Smooth muscle cell (in vitro differentiated cells): ENCODE measurements at regions not wholly inside any gene's neighbourhood (a gene's known extent, or its start where the extent isn't known, plus 50 kb on each side); places are given as distances from the start of the nearest gene placed in this dataset.
"Not testable (repeated sequence)": the region's sequence is repeated elsewhere in the genome, so short reads cannot be mapped to it uniquely, and the experiment has no call there.

ENCODE experiments used
- DNase-seq: peaks from one replicate; lab custom pipeline; 2025; ENCODE audit not compliant: unreplicated experiment; lab: John Stamatoyannopoulos, UW
- H2AFZ ChIP-seq: fragments of 200-600 bp; sonication (generic); 2 replicates; pipeline ENCODE4 v1.6.0; 2016; ENCODE audit warnings: antibody characterized with exemption, low read depth, mild to moderate bottlenecking
- H3F3A ChIP-seq: fragments of 200-600 bp; sonication (generic); 2 replicates; pipeline ENCODE4 v1.6.0; 2017; ENCODE audit warnings: antibody characterized with exemption, low read depth
- H3K27ac ChIP-seq: fragments of 200-600 bp; sonication (generic); 2 replicates; pipeline ENCODE4 v1.5.1; 2016; ENCODE audit warnings: low read depth, mild to moderate bottlenecking
- H3K27me3 ChIP-seq: fragments of 200-600 bp; sonication (generic); 2 replicates; pipeline ENCODE4 v1.6.1; 2016; ENCODE audit warnings: low read depth, mild to moderate bottlenecking
- H3K36me3 ChIP-seq: fragments of 200-600 bp; sonication (generic); 2 replicates; pipeline ENCODE4 v1.5.1; 2016; ENCODE audit warnings: low read depth
- H3K4me1 ChIP-seq: fragments of 200-600 bp; sonication (generic); 2 replicates; pipeline ENCODE4 v1.5.1; 2016; ENCODE audit warnings: low read depth
- H3K4me2 ChIP-seq: fragments of 200-600 bp; sonication (generic); 2 replicates; pipeline ENCODE4 v1.6.0; 2016; ENCODE audit warnings: mild to moderate bottlenecking
- H3K4me3 ChIP-seq: fragments of 200-600 bp; sonication (generic); 2 replicates; pipeline ENCODE4 v1.5.1; 2016; ENCODE audit warnings: mild to moderate bottlenecking
- H3K79me2 ChIP-seq: fragments of 200-600 bp; sonication (generic); 2 replicates; pipeline ENCODE4 v1.6.0; 2016; ENCODE audit warnings: low read depth, mild to moderate bottlenecking
- H3K9ac ChIP-seq: fragments of 200-600 bp; sonication (generic); 2 replicates; pipeline ENCODE4 v1.6.0; 2016; ENCODE audit warnings: low read depth
- H3K9me3 ChIP-seq: fragments of 200-600 bp; sonication (generic); replicated peaks from 2 replicates; pipeline ENCODE4 v1.5.1; 2016; ENCODE audit warnings: low read depth
- H4K20me1 ChIP-seq: fragments of 200-600 bp; sonication (generic); 2 replicates; pipeline ENCODE4 v1.6.0; 2016; ENCODE audit warnings: low read depth
- WGBS: methylation state at CpG from one replicate; pipeline ENCODE4 v1.1.7; 2016; ENCODE audit warnings: low lambda C conversion rate; 5-methylcytosine and 5-hydroxymethylcytosine counted together
- TF ChIP-seq, protein P1 (sequence below): fragments of 200-600 bp; sonication (generic); IDR thresholded peaks from 2 replicates; pipeline ENCODE4 v1.5.1; 2017; ENCODE audit warnings: borderline replicate concordance, mild to moderate bottlenecking, antibody characterized with exemption; ENCODE audit not compliant: insufficient read depth, poor library complexity, severe bottlenecking

DNA sequence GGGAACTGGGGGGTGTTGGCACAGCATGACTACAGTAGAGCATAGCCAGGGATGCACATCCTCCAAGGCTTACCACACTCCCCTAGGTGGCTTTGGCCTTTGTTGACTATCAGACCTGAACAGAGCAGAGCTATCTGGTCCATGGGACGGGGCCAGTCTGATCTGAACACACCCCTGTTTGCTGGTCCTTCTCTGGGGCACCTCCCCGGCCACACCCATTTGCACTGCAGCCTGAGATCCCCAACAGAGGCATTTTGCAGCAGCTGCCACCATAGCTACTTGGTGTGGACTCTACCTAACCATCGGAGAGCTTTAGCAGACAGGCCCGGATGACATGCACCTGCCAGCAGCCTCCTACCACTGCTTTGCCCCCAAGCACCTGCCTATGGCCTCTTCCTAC, 75.8 kb upstream of the NOX4 start:
- 87% methylated on average over 4 of the region's 4 CpGs for whole genome bisulfite sequencing
- Histone ChIP-seq H2AFZ (no peak overlapping the region), H3K9ac (no peak overlapping the region), H3K9me3 (no peaks in the 10 kb centered on the region), H3K4me1 (no peaks in the 10 kb centered on the region), H3K79me2 (no peaks in the 10 kb centered on the region), H3K4me2 (no peak overlapping the region), H3K27ac (no peak overlapping the region), H4K20me1 (no peaks in the 10 kb centered on the region), H3K4me3 (no peak overlapping the region), H3K36me3 (no peaks in the 10 kb centered on the region), H3K27me3 (no peaks in the 10 kb centered on the region), H3F3A (no peaks in the 10 kb centered on the region)
- DNase-seq: no peak
- TF ChIP-seq, protein P1, sequence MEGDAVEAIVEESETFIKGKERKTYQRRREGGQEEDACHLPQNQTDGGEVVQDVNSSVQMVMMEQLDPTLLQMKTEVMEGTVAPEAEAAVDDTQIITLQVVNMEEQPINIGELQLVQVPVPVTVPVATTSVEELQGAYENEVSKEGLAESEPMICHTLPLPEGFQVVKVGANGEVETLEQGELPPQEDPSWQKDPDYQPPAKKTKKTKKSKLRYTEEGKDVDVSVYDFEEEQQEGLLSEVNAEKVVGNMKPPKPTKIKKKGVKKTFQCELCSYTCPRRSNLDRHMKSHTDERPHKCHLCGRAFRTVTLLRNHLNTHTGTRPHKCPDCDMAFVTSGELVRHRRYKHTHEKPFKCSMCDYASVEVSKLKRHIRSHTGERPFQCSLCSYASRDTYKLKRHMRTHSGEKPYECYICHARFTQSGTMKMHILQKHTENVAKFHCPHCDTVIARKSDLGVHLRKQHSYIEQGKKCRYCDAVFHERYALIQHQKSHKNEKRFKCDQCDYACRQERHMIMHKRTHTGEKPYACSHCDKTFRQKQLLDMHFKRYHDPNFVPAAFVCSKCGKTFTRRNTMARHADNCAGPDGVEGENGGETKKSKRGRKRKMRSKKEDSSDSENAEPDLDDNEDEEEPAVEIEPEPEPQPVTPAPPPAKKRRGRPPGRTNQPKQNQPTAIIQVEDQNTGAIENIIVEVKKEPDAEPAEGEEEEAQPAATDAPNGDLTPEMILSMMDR: no peak

DNA sequence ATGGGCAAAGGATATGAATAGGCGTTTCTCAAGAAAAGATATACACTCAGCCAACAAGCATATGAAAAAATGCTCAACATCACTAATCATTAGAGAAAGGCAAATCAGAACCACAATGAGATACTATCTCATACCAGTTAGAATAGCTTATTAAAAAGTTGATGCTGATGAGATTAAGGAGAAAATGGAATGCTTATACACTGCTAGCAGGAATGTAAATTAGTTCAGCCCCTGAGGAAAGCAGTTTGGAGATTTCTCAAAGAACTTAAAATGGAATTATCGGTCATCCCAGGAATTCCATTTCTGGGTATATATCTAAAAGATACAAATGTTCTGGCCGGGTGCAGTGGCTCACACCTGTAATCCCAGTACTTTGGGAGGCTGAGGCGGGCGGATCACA, 78.2 kb upstream of the NOX4 start:
- H3K79me2 ChIP-seq, DNase-seq, H3K4me1 ChIP-seq, H3F3A ChIP-seq, H3K4me3 ChIP-seq, H3K36me3 ChIP-seq, H4K20me1 ChIP-seq, H3K9ac ChIP-seq, H3K9me3 ChIP-seq, H3K27ac ChIP-seq, H2AFZ ChIP-seq, H3K27me3 ChIP-seq, H3K4me2 ChIP-seq: not testable (repeated sequence)
- 84% methylated on average over 5 of the region's 5 CpGs for WGBS

DNA sequence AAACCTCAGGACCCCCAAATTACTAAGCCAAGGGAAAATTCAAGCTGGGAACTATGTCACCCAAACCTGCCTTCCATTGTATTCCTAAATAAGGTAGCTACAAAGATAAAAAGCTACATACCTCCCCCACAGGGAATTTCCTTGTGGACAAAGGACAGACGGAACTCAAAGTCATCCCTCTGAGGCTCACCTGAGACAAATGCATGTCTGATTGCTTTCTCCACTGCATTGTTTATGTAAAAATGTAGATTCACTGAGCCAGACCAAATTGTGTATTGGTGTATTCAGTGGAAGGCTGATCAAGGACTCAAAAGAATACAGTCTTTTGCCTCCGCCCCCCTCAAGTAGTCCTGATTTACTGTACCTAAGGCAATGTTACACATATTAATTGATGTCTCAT, 80.5 kb upstream of the NOX4 start:
- DNase-seq, H3K27me3 ChIP-seq: not testable (repeated sequence)
- 83% methylated on average over 2 of the region's 2 CpGs for WGBS

DNA sequence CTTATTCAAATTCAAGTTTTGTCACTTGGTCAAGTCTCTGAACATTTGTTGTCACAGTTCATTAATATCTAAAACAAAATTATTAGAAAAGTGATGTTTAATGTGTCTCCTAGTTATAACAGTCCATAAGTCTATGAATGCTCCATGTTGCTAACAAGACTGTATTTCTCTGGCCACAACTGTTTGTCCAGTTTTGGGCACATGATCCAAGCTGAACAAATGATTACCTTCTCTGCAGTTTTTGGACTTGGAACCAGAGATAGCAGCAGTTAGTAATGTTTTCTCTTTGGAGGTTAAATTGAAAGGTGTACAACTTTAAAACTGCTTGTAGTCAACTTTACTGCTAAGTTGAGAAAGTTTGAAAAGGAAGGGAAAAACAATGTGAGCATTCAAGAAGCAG, 84.7 kb upstream of the NOX4 start:
- not testable (repeated sequence) for H3K4me2 ChIP-seq, H3K27ac ChIP-seq, H3K9me3 ChIP-seq, H3K79me2 ChIP-seq, H3K27me3 ChIP-seq, H3K4me1 ChIP-seq, DNase-seq, H3K36me3 ChIP-seq, H2AFZ ChIP-seq, H3K4me3 ChIP-seq, H3K9ac ChIP-seq, H4K20me1 ChIP-seq, H3F3A ChIP-seq

More for the DNA sequence above, 80.5 kb upstream of the NOX4 start:
- H3K79me2 ChIP-seq, H4K20me1 ChIP-seq, H3K27ac ChIP-seq, H3K4me1 ChIP-seq, H2AFZ ChIP-seq, H3K4me3 ChIP-seq, H3K9ac ChIP-seq, H3K4me2 ChIP-seq, H3F3A ChIP-seq, H3K9me3 ChIP-seq, H3K36me3 ChIP-seq: not testable (repeated sequence)

DNA sequence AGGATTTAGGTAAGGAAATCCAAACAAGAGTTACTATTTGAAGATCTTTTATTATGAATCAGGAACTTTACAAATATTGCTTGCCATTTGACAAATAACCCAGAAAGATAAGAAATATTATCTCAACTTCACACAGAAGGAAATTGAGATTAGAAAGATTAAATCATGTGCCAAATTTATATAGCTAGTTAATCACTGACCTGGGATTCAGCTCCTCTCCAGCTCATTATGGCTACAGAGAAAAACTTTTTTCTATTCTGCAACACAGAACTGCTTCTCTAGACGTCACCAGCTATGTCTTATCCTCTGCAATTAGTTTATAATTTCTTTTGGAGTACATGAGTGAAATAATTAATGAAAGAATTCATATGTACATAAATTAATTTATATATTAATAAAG, 86.3 kb upstream of the NOX4 start:
- not testable (repeated sequence) for H3K27ac ChIP-seq, DNase-seq, H4K20me1 ChIP-seq, H3K4me3 ChIP-seq, H3K9me3 ChIP-seq, H3K79me2 ChIP-seq, H3K9ac ChIP-seq, H3K36me3 ChIP-seq, H3F3A ChIP-seq, H3K4me2 ChIP-seq, H2AFZ ChIP-seq, H3K4me1 ChIP-seq, H3K27me3 ChIP-seq
- 72% methylated on average over 1 of the region's 1 CpG for WGBS

DNA sequence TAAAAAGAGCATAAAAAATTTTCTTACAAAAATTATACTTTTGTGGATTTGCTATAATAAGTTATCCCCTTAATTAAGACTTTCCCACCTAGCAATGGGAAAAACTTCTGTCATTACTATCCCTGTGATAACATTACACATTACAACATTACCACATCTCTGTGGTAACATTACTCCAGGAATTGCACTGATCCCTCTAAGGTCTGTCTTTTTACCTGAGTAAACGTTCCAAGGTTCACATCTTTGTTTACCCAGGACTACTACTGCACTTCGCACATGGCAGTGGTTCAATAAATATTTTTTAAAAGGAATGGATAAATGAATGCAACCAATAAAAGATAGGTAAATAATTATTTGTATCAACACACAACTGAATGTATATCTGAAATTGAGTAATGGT, 92.4 kb upstream of the NOX4 start:
- no peaks in the 10 kb centered on the region for H3K79me2 ChIP-seq
- 74% methylated on average over 2 of the region's 2 CpGs for WGBS
- TF ChIP-seq, protein P1: no peak

DNA sequence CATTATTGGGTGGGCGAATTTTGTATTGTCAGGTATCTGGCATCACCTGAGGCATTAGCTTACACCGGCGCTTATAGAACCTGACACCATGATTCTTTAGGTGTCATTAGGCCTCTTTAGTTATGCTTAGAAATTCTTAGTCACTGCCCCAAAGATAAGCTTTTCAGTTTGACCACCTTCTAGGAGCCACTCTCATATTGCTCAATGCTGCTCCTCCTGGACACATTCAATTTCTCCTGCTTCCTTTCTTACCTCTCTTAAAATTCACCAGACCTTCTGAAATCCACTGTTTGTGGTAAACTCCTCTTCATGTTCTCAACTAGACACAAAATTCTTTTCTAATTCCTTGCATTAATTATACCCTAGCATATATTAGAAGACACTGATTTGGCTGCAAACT, 93.9 kb upstream of the NOX4 start:
- H2AFZ ChIP-seq, H3K27ac ChIP-seq, H3K4me2 ChIP-seq, H3F3A ChIP-seq, H3K4me1 ChIP-seq, H3K4me3 ChIP-seq, DNase-seq, H3K27me3 ChIP-seq, H3K9ac ChIP-seq, H3K9me3 ChIP-seq, H4K20me1 ChIP-seq, H3K79me2 ChIP-seq, H3K36me3 ChIP-seq: not testable (repeated sequence)
- 87% methylated on average over 3 of the region's 3 CpGs for WGBS

More for the DNA sequence above, 92.4 kb upstream of the NOX4 start:
- Histone ChIP-seq H4K20me1 (no peaks in the 10 kb centered on the region), H3K36me3 (no peaks in the 10 kb centered on the region), H3K4me3 (no peak overlapping the region), H3K27ac (no peak overlapping the region), H3K4me2 (no peak overlapping the region), H3K4me1 (no peaks in the 10 kb centered on the region), H3K27me3 (no peaks in the 10 kb centered on the region), H3K9me3 (no peaks in the 10 kb centered on the region), H2AFZ (no peak overlapping the region), H3K9ac (no peak overlapping the region), H3F3A (no peaks in the 10 kb centered on the region)
- no peak for DNase-seq
